ENCODE measurements at regions not wholly inside any gene's neighbourhood (a gene's known extent, or its start where the extent isn't known, plus 50 kb on each side); places are given as distances from the start of the nearest gene placed in this dataset.

- no peak for TF ChIP-seq SUZ12 (IDR thresholded peaks at IDR 0.05; ENCODE audit: unreplicated experiment)
- TF ChIP-seq HCFC1 (IDR thresholded peaks at IDR 0.05; ENCODE audit: low read length), result no peak
- no peak for TF ChIP-seq RELB (IDR thresholded peaks at IDR 0.05; ENCODE audit: low read depth)
- no peak for TF ChIP-seq ZNF592 (IDR thresholded peaks at IDR 0.05)
- TF ChIP-seq RBBP5 (conservative IDR thresholded peaks at IDR 0.05), result no peak
Observed at GRCh38 chr3:184491011-184491576, 70.5 kb upstream of the EPHB3 start (continued).

- Histone ChIP-seq H3K4me1 (ENCODE audit: control insufficient read depth, insufficient read depth, low read length) (no peaks in the 10 kb centered on the region), H3K27ac (ENCODE audit: control insufficient read depth, insufficient read depth) (no peak overlapping the region), H3K9ac (ENCODE audit: control insufficient read depth, insufficient read depth, low read length) (no peak overlapping the region), H3K36me3 (ENCODE audit: control insufficient read depth in 2 of 2, insufficient read depth in 2 of 2, low read length in 1 of 2) (no peaks in the 10 kb centered on the region), H3K27me3 (replicated peaks in 1 of 2; ENCODE audit: control insufficient read depth in 2 of 2, insufficient read depth in 2 of 2, low read length in 1 of 2) (peaks cover 0 to 3% of the 10 kb centered on the region in 2 experiments; a peak in 2 of 4 replicates), H3K79me2 (ENCODE audit: control insufficient read depth, insufficient read depth, low read length) (no peaks in the 10 kb centered on the region), H4K20me1 (ENCODE audit: control insufficient read depth, insufficient read depth) (no peaks in the 10 kb centered on the region), H3K4me3 (no peak overlapping the region), H2AFZ (ENCODE audit: control insufficient read depth, low read depth, low read length) (no peak overlapping the region), H3K9me3 (replicated peaks; ENCODE audit: control insufficient read depth, insufficient read depth, low read length) (no peaks in the 10 kb centered on the region), H3K4me2 (ENCODE audit: control insufficient read depth, insufficient read depth) (no peak overlapping the region)
- no TSS peak for BruUV-seq (replicated peaks)
- WGBS (ENCODE audit: insufficient coverage, insufficient replicate concordance, low lambda C conversion rate, missing lambda C conversion rate), result 41% methylated on average over 34 of the region's 34 CpGs
- ChIA-PET RAD21 (ENCODE audit: unreplicated experiment) (no interaction called here), SMC1A (ENCODE audit: uncharacterized antibody, unreplicated experiment) (no interaction called here), POLR2A (no interaction called here), CTCF (no interaction called here)
- ATAC-seq (no peak), DNase-seq (ENCODE audit: low read depth, low spot score) (no peak), FAIRE-seq (no peak)
- TF ChIP-seq BACH1 (IDR thresholded peaks at IDR 0.05; ENCODE audit: borderline replicate concordance) (no peak), ZNF274 (IDR thresholded peaks at IDR 0.05; ENCODE audit: insufficient read depth, insufficient read length) (no peak), YY1 (IDR thresholded peaks at IDR 0.05; ENCODE audit: low read depth, low read length) (no peak), CHD2 (IDR thresholded peaks at IDR 0.05; ENCODE audit: borderline replicate concordance, low read depth, low read length) (no peak), EP300 (IDR thresholded peaks at IDR 0.05; ENCODE audit: borderline replicate concordance in 1 of 2, control insufficient read depth in 1 of 2, low read depth in 2 of 2, low read length in 2 of 2) (no peak), SUZ12 (IDR thresholded peaks at IDR 0.05; ENCODE audit: unreplicated experiment) (peak; percentile 38), PKNOX1 (IDR thresholded peaks at IDR 0.05) (no peak), FOXK2 (IDR thresholded peaks at IDR 0.05) (no peak)
- in situ Hi-C loops (cut with MboI), result no loop called here
- intact Hi-C loops (cut with micrococcal nuclease; ENCODE audit: unreplicated experiment), result no loop called here
Observed at GRCh38 chr3:184491867-184492615, 69.5 kb upstream of the EPHB3 start.
